SK-N-SH treated with all-trans-retinoic acid at 6 μM for 48 hours (cell line): ENCODE measurements at regions not wholly inside any gene's neighbourhood (a gene's known extent, or its start where the extent isn't known, plus 50 kb on each side); places are given as distances from the start of the nearest gene placed in this dataset.

Experiments used
- ATAC-seq: fragments of 200-7000 bp; cut with Tn5 transposase; 3 replicates; pipeline ENCODE4 v1.9.1; 2020; ENCODE audit warnings: mild to moderate bottlenecking, moderate library complexity
- ARNTL ChIP-seq: fragments of 450-650 bp; formaldehyde crosslinking; IDR thresholded peaks from 2 replicates; pipeline ENCODE4 v1.5.0; 2020; ENCODE audit warnings: low read depth, mild to moderate bottlenecking, moderate library complexity, borderline replicate concordance
- BACH2 ChIP-seq: fragments of 250-450 bp; sonication (Bioruptor Pico); IDR thresholded peaks from 2 replicates; pipeline ENCODE4 v1.9.0; 2021; ENCODE audit warnings: mild to moderate bottlenecking, borderline replicate concordance
- CSDC2 ChIP-seq: fragments of 250-450 bp; sonication (Bioruptor Pico); IDR thresholded peaks from 2 replicates; pipeline ENCODE4 v1.5.0; 2020; ENCODE audit warnings: mild to moderate bottlenecking, moderate library complexity
- ESRRG ChIP-seq: fragments of 250-450 bp; sonication (Bioruptor Pico); IDR thresholded peaks from 2 replicates; pipeline ENCODE4 v1.6.1; 2021; ENCODE audit warnings: mild to moderate bottlenecking
- GLIS3 ChIP-seq: fragments of 250-450 bp; sonication (Bioruptor Pico); IDR thresholded peaks from 2 replicates; pipeline ENCODE4 v1.5.0; 2020; ENCODE audit warnings: mild to moderate bottlenecking, moderate library complexity
- ISL1 ChIP-seq: fragments of 250-450 bp; sonication (Bioruptor Pico); IDR thresholded peaks from 2 replicates; pipeline ENCODE4 v2.1.2; 2022; ENCODE audit warnings: mild to moderate bottlenecking, moderate library complexity
- OSR1 ChIP-seq: fragments of 250-450 bp; sonication (Bioruptor Pico); IDR thresholded peaks from 2 replicates; pipeline ENCODE4 v1.8.0; 2022; ENCODE audit warnings: moderate library complexity, mild to moderate bottlenecking, inconsistent platforms
- PPARA ChIP-seq: fragments of 250-450 bp; sonication (Bioruptor Pico); IDR thresholded peaks from 2 replicates; pipeline ENCODE4 v1.5.0; 2020; ENCODE audit warnings: mild to moderate bottlenecking, borderline replicate concordance
- RARB ChIP-seq: fragments of 250-450 bp; sonication (Bioruptor Pico); IDR thresholded peaks from 2 replicates; pipeline ENCODE4 v1.8.0; 2021; ENCODE audit warnings: mild to moderate bottlenecking, moderate library complexity
- SNAI2 ChIP-seq: fragments of 250-450 bp; sonication (Bioruptor Pico); IDR thresholded peaks from 2 replicates; pipeline ENCODE4 v1.5.0; 2020; ENCODE audit warnings: mild to moderate bottlenecking, moderate library complexity
- TCF4 ChIP-seq: fragments of 250-450 bp; sonication (Bioruptor Pico); IDR thresholded peaks from 2 replicates; pipeline ENCODE4 v1.8.0; 2021; ENCODE audit warnings: mild to moderate bottlenecking, moderate library complexity, borderline replicate concordance
- TOX ChIP-seq: fragments of 250-450 bp; sonication (Bioruptor Pico); IDR thresholded peaks from 2 replicates; pipeline ENCODE4 v1.8.0; 2021; ENCODE audit warnings: mild to moderate bottlenecking, moderate library complexity, borderline replicate concordance
- ZC3H10 ChIP-seq: fragments of 250-450 bp; sonication (Bioruptor Pico); IDR thresholded peaks from 2 replicates; pipeline ENCODE4 v1.5.1; 2021; ENCODE audit warnings: mild to moderate bottlenecking, moderate library complexity
- ZFP3 ChIP-seq: fragments of 250-450 bp; sonication (Bioruptor Pico); IDR thresholded peaks from 2 replicates; pipeline ENCODE4 v1.5.0; 2020; ENCODE audit warnings: mild to moderate bottlenecking, moderate library complexity
- ZFP30 ChIP-seq: fragments of 450-650 bp; formaldehyde crosslinking; IDR thresholded peaks from 2 replicates; pipeline ENCODE4 v1.5.0; 2022; ENCODE audit warnings: mild to moderate bottlenecking, moderate library complexity
- ZNF565 ChIP-seq: fragments of 450-650 bp; formaldehyde crosslinking; conservative IDR thresholded peaks from 2 replicates; pipeline ENCODE4 v1.5.0; 2020; ENCODE audit warnings: low read depth, mild to moderate bottlenecking, moderate library complexity
- ZNF70 ChIP-seq: fragments of 450-650 bp; formaldehyde crosslinking; IDR thresholded peaks from 2 replicates; pipeline ENCODE4 v1.5.0; 2020; ENCODE audit warnings: mild to moderate bottlenecking, moderate library complexity
- ZNF8 ChIP-seq: fragments of 450-650 bp; formaldehyde crosslinking; IDR thresholded peaks from 2 replicates; pipeline ENCODE4 v1.5.0; 2020; ENCODE audit warnings: mild to moderate bottlenecking, moderate library complexity
- TF ChIP-seq, protein P1 (sequence below): fragments of 250-450 bp; sonication (Bioruptor Pico); IDR thresholded peaks from 2 replicates; pipeline ENCODE4 v1.8.0; 2021; ENCODE audit warnings: low read depth, mild to moderate bottlenecking, moderate library complexity, borderline replicate concordance
- TF ChIP-seq, protein P2 (sequence below): fragments of 250-450 bp; sonication (Bioruptor Pico); IDR thresholded peaks from 2 replicates; pipeline ENCODE4 v1.5.1; 2021; ENCODE audit warnings: mild to moderate bottlenecking, moderate library complexity
- TF ChIP-seq, protein P3 (sequence below): fragments of 250-450 bp; sonication (Bioruptor Pico); IDR thresholded peaks from 2 replicates; pipeline ENCODE4 v1.8.0; 2020; ENCODE audit warnings: mild to moderate bottlenecking, moderate library complexity, borderline replicate concordance
- TF ChIP-seq, protein P4 (sequence below): fragments of 250-450 bp; sonication (Bioruptor Pico); IDR thresholded peaks from 2 replicates; pipeline ENCODE4 v1.5.0; 2020; ENCODE audit warnings: mild to moderate bottlenecking, moderate library complexity
- TF ChIP-seq, protein P5 (sequence below): fragments of 250-450 bp; sonication (Bioruptor Pico); IDR thresholded peaks from 2 replicates; pipeline ENCODE4 v1.5.1; 2020; ENCODE audit warnings: low read depth, mild to moderate bottlenecking, moderate library complexity

DNA sequence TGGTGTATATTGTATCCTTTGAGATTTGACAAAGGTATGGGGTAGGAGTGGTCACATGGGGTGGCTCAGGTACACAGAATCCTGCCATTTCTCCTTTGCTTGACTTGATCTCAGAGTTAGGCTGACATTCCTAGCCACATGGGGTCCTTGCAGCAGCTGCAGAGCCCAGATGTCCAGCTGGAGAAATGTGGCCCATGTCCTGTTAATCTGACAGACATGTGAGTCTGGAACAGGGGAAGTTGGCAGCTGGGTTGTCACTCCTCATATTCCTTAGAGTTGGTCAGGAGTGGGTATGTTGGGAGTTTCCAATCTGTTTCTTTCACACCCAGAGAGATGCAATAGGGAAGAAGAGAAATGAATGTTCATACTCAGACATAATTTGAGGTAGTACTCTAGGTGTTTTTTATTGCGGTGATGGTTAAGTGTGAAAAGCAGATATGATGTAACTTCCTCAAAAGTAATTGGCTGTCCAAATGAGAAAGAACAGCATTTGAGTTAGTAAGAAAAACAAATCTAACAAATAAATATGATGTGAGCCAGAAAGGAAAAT, 402.6 kb upstream of the MEIS1 start:
- no peak for TF ChIP-seq ZNF70 (CRISPR knock-in tag)
- TF ChIP-seq TOX (CRISPR knock-in tag), result no peak
- no peak for TF ChIP-seq BACH2 (CRISPR knock-in tag)
- TF ChIP-seq, protein P1, sequence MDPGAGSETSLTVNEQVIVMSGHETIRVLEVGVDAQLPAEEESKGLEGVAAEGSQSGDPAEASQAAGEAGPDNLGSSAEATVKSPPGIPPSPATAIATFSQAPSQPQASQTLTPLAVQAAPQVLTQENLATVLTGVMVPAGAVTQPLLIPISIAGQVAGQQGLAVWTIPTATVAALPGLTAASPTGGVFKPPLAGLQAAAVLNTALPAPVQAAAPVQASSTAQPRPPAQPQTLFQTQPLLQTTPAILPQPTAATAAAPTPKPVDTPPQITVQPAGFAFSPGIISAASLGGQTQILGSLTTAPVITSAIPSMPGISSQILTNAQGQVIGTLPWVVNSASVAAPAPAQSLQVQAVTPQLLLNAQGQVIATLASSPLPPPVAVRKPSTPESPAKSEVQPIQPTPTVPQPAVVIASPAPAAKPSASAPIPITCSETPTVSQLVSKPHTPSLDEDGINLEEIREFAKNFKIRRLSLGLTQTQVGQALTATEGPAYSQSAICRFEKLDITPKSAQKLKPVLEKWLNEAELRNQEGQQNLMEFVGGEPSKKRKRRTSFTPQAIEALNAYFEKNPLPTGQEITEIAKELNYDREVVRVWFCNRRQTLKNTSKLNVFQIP (CRISPR knock-in tag), result no peak
- TF ChIP-seq, protein P2, sequence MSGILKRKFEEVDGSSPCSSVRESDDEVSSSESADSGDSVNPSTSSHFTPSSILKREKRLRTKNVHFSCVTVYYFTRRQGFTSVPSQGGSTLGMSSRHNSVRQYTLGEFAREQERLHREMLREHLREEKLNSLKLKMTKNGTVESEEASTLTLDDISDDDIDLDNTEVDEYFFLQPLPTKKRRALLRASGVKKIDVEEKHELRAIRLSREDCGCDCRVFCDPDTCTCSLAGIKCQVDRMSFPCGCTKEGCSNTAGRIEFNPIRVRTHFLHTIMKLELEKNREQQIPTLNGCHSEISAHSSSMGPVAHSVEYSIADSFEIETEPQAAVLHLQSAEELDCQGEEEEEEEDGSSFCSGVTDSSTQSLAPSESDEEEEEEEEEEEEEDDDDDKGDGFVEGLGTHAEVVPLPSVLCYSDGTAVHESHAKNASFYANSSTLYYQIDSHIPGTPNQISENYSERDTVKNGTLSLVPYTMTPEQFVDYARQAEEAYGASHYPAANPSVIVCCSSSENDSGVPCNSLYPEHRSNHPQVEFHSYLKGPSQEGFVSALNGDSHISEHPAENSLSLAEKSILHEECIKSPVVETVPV, result no peak
- TF ChIP-seq GLIS3, result no peak
- TF ChIP-seq ISL1, result no peak
- no peak for TF ChIP-seq ESRRG (CRISPR knock-in tag)
- TF ChIP-seq SNAI2 (CRISPR knock-in tag), result no peak
- no peak for TF ChIP-seq PPARA
- TF ChIP-seq ZNF8 (CRISPR knock-in tag), result no peak
- TF ChIP-seq CSDC2 (CRISPR knock-in tag), result no peak
- TF ChIP-seq, protein P3, sequence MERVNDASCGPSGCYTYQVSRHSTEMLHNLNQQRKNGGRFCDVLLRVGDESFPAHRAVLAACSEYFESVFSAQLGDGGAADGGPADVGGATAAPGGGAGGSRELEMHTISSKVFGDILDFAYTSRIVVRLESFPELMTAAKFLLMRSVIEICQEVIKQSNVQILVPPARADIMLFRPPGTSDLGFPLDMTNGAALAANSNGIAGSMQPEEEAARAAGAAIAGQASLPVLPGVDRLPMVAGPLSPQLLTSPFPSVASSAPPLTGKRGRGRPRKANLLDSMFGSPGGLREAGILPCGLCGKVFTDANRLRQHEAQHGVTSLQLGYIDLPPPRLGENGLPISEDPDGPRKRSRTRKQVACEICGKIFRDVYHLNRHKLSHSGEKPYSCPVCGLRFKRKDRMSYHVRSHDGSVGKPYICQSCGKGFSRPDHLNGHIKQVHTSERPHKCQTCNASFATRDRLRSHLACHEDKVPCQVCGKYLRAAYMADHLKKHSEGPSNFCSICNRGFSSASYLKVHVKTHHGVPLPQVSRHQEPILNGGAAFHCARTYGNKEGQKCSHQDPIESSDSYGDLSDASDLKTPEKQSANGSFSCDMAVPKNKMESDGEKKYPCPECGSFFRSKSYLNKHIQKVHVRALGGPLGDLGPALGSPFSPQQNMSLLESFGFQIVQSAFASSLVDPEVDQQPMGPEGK (CRISPR knock-in tag), result no peak
- no peak for TF ChIP-seq TCF4 (CRISPR knock-in tag)
- no peak for TF ChIP-seq ZFP3
- TF ChIP-seq, protein P4, sequence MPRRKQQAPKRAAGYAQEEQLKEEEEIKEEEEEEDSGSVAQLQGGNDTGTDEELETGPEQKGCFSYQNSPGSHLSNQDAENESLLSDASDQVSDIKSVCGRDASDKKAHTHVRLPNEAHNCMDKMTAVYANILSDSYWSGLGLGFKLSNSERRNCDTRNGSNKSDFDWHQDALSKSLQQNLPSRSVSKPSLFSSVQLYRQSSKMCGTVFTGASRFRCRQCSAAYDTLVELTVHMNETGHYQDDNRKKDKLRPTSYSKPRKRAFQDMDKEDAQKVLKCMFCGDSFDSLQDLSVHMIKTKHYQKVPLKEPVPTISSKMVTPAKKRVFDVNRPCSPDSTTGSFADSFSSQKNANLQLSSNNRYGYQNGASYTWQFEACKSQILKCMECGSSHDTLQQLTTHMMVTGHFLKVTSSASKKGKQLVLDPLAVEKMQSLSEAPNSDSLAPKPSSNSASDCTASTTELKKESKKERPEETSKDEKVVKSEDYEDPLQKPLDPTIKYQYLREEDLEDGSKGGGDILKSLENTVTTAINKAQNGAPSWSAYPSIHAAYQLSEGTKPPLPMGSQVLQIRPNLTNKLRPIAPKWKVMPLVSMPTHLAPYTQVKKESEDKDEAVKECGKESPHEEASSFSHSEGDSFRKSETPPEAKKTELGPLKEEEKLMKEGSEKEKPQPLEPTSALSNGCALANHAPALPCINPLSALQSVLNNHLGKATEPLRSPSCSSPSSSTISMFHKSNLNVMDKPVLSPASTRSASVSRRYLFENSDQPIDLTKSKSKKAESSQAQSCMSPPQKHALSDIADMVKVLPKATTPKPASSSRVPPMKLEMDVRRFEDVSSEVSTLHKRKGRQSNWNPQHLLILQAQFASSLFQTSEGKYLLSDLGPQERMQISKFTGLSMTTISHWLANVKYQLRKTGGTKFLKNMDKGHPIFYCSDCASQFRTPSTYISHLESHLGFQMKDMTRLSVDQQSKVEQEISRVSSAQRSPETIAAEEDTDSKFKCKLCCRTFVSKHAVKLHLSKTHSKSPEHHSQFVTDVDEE (CRISPR knock-in tag), result no peak
- TF ChIP-seq, protein P5, sequence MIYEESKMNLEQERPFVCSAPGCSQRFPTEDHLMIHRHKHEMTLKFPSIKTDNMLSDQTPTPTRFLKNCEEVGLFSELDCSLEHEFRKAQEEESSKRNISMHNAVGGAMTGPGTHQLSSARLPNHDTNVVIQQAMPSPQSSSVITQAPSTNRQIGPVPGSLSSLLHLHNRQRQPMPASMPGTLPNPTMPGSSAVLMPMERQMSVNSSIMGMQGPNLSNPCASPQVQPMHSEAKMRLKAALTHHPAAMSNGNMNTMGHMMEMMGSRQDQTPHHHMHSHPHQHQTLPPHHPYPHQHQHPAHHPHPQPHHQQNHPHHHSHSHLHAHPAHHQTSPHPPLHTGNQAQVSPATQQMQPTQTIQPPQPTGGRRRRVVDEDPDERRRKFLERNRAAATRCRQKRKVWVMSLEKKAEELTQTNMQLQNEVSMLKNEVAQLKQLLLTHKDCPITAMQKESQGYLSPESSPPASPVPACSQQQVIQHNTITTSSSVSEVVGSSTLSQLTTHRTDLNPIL (CRISPR knock-in tag), result no peak
- no peak for TF ChIP-seq ZNF565 (CRISPR knock-in tag)
- TF ChIP-seq OSR1 (CRISPR knock-in tag), result no peak
- TF ChIP-seq ARNTL (CRISPR knock-in tag), result no peak
- no peak for ATAC-seq

DNA sequence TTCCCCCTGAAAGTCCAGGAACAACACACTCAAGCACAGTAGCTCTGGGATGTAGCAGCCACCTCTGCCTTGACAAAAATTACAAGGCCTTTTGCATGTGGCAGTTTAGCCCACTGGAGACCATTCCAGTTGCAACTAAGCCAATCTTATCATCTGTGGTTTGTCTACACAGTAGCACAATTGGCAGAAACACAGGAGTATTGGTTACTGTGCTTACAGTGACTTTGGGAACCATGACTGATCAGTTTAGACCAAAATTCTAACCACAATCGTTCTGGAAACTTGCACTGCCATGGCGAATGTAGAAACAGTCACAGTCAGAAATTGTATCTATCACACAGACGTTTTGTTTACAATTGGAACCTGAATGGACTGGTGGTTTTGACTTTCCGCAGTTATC, 403.7 kb upstream of the MEIS1 start:
- no peak for ATAC-seq
- TF ChIP-seq ZFP30 (CRISPR knock-in tag) (no peak), ZNF70 (CRISPR knock-in tag) (no peak), BACH2 (CRISPR knock-in tag) (no peak), ZC3H10 (CRISPR knock-in tag) (no peak), ISL1 (no peak), OSR1 (CRISPR knock-in tag) (no peak), ZNF8 (CRISPR knock-in tag) (no peak), TCF4 (CRISPR knock-in tag) (no peak), ARNTL (CRISPR knock-in tag) (no peak)
- TF ChIP-seq, all 23 proteins: peak for 0

DNA sequence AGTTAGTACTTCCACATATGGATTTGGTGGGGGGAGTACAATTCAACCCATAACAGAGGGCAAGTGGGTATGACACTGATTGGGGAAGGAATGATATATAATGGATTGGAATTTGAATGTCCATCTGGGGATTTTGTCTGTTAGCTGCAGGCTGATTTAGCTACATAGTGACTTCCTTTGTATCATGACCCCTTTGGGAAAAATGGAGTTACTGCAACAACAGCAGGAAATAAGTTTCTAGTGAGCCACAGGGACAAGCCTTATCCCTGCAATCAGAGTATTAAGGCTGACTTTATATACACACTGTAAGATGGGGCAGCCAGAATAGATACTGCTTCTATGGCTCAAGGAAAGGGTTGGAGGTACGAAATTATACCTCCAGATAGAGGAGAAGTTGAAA, 404.4 kb upstream of the MEIS1 start:
- no peak for ATAC-seq
- no peak for TF ChIP-seq ZNF8 (CRISPR knock-in tag)
- TF ChIP-seq GLIS3, result no peak
- no peak for TF ChIP-seq ZNF70 (CRISPR knock-in tag)
- no peak for TF ChIP-seq TOX (CRISPR knock-in tag)
- TF ChIP-seq BACH2 (CRISPR knock-in tag), result no peak
- TF ChIP-seq RARB (CRISPR knock-in tag), result no peak
- TF ChIP-seq ZFP30 (CRISPR knock-in tag), result no peak
- TF ChIP-seq, protein P1 (CRISPR knock-in tag), result no peak
- no peak for TF ChIP-seq ESRRG (CRISPR knock-in tag)
- no peak for TF ChIP-seq PPARA
- TF ChIP-seq, protein P4 (CRISPR knock-in tag), result no peak
- TF ChIP-seq TCF4 (CRISPR knock-in tag), result no peak
- TF ChIP-seq OSR1 (CRISPR knock-in tag), result no peak
- TF ChIP-seq ARNTL (CRISPR knock-in tag), result no peak
